LHCN-M2 (cell line): ENCODE measurements at regions not wholly inside any gene's neighbourhood (a gene's known extent, or its start where the extent isn't known, plus 50 kb on each side); places are given as distances from the start of the nearest gene placed in this dataset.

Experiments used
- DNase-seq: peaks from one replicate; pipeline ENCODE4 v3.0.0-alpha.2; 2012; ENCODE audit warnings: low read depth

GRCh38 chr4:14771094-14771493 is 231.2 kb upstream of the CPEB2 start:
- no peak for DNase-seq

- DNase-seq, result peak; percentile 57
Measured at GRCh38 chr4:14771504-14772175, 230.6 kb upstream of the CPEB2 start.

- no peak for DNase-seq
Measured at GRCh38 chr4:14772388-14772787, 229.9 kb upstream of the CPEB2 start.

GRCh38 chr4:14783011-14783877 is 219.0 kb upstream of the CPEB2 start:
- peak; percentile 86 for DNase-seq

GRCh38 chr4:14787221-14787620 is 215.1 kb upstream of the CPEB2 start:
- no peak for DNase-seq

- DNase-seq, result peak; percentile 14
Measured at GRCh38 chr4:14787894-14788293, 214.4 kb upstream of the CPEB2 start.

- DNase-seq, result no peak
Measured at GRCh38 chr4:14790494-14790893, 211.8 kb upstream of the CPEB2 start.

GRCh38 chr4:14792702-14793227 is 209.5 kb upstream of the CPEB2 start:
- peak; percentile 13 for DNase-seq

GRCh38 chr4:14800977-14801376 is 201.3 kb upstream of the CPEB2 start:
- DNase-seq, result no peak

GRCh38 chr4:14802596-14802995 is 199.7 kb upstream of the CPEB2 start:
- DNase-seq, result no peak

- no peak for DNase-seq
Measured at GRCh38 chr4:14807856-14808255, 194.4 kb upstream of the CPEB2 start.

- no peak for DNase-seq
Measured at GRCh38 chr4:14809203-14809602, 193.1 kb upstream of the CPEB2 start.

GRCh38 chr4:14810121-14810520 is 192.2 kb upstream of the CPEB2 start:
- no peak for DNase-seq

- no peak for DNase-seq
Measured at GRCh38 chr4:14810568-14810967, 191.7 kb upstream of the CPEB2 start.

- DNase-seq, result no peak
Measured at GRCh38 chr4:14812101-14812500, 190.2 kb upstream of the CPEB2 start.

- DNase-seq, result no peak
Measured at GRCh38 chr4:14816623-14817261, 185.5 kb upstream of the CPEB2 start.

GRCh38 chr4:14824189-14824588 is 178.1 kb upstream of the CPEB2 start:
- DNase-seq, result no peak

- DNase-seq, result no peak
Measured at GRCh38 chr4:14827111-14827510, 175.2 kb upstream of the CPEB2 start.

GRCh38 chr4:14829795-14830194 is 172.5 kb upstream of the CPEB2 start:
- DNase-seq, result no peak

- no peak for DNase-seq
Measured at GRCh38 chr4:14831416-14831815, 170.9 kb upstream of the CPEB2 start.

GRCh38 chr4:14833053-14833452 is 169.2 kb upstream of the CPEB2 start:
- no peak for DNase-seq

GRCh38 chr4:14834382-14834781 is 167.9 kb upstream of the CPEB2 start:
- DNase-seq, result no peak
